ENCODE measurements at regions not wholly inside any gene's neighbourhood (a gene's known extent, or its start where the extent isn't known, plus 50 kb on each side); places are given as distances from the start of the nearest gene placed in this dataset.

DNA sequence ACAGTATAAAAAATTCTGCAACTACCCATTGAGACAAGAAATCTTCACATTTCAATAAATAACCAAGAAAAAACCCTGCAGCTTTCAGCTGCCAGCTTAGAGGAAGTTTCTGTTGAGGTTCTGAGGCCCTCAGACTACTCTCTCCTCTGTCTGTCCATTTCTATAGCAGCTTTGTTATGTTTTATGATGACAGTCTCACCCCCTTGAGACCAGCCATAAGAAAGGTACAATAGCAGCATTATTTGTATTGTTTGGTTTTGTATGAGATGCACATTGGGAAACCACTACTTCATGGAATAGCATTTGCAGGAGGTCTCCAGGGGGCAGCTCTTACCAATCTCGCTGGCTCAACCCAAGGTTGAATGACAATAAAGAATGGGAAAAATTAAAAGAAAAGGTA lies 334.6 kb upstream of the VRK2 start:
- DNase-seq (ENCODE audit: low spot score): no peak

DNA sequence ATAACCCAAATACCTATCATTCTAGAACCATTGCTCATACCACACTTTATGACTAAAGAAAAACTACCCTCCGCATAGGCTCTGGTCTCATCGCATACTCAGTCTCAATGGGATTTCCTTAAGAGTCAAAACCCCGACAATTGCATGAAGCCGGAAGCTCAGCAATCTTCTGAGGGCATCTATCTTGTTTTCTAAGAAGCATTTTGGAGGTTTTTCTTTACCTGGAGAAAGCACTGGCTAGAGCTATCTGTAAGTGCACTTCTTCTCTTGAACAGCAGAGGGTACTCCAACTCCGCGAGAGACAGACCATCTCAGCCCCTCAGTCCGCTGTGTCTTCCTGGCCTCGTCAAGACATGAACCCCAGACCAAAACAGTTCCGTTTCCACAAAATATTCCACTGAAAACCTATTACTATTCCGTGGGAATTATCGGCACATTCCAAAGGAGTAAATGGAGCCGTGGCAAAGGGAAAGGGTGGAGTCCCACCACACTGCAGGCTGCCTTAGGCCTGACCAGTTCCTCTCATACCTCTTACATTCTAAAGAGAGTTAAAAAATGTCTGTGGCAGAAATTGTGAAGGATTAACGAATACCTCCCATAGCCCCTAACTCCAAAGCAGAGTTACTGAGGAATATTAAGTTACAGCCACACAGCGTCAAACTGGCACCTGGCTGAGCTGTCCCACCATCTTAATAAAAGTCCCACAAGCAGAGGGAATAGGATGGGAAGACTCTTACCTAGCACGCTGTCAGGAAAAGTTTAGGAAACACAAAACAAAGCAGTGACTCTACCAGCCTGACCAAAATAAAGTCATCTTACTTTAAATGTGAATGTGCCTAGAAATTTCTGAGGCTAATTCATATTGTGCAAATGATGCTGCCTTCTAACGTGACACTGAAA lies 325.6 kb upstream of the VRK2 start:
- no peak for DNase-seq (ENCODE audit: low spot score)

DNA sequence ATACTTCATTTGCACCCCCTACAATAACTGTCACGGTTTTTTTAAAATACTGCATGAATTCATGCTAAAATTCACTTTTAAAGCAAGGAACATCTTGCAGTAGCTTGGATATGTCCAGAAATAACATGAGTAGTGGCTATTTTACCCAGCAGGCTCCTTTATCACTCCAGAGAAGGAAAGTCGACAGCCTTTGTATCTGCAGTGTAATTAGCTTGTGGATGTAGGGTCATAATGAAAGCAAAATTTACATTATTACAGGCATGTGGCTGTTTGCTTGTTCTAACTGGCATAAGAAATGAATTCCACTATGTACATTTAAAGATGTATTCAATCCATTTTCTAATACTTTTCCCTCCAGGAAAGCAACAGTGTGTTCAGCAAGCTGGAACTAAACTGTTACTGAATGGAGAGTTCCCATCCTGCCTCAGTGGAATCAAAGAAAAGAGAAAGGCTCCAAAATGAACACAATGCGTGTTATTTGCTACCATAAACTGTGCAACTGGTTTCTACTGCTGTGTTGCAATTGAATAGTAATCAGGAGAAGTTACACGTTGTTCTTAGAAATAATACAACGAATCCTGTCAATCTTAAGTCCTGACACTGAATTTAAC lies 321.2 kb upstream of the VRK2 start:
- DNase-seq (ENCODE audit: low spot score): no peak

DNA sequence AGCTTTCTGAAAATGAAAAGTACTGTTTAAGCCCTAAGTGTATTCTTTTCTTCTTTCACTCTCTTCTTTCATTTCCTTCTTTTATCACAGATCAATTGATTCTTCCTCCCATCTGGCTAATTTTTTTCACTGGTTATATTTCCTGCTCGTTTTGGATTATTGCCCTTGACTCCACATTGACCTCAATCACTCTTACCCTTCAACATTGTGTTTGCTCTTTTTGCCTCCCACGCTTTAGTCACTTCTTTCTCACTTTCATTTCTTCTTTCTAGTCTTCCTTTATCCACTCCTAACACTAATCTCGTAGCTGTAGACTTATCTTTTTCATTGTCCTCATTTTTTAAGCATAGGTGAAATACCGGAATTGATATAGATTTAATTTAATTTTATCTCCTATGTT lies 320.3 kb upstream of the VRK2 start:
- no peak for DNase-seq (ENCODE audit: low spot score)

DNA sequence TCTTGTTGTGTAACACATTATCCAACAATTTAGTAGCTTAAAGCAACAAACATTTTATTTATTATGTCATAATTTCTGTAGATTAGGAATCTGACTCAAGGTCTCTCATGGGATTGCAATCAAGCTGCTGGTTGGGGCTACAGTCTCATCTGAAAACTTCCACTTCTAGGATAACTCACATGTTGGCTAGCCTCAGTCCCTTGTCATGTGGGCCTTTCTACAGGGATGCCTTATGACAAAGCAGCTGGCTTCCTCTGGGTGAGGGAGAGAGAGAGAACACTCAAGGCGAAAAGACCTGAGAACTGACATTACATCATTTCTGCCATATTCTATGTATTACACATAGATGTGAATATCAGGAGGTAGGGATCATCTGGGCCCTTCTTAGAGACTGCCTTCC lies 317.9 kb upstream of the VRK2 start:
- no peak for DNase-seq (ENCODE audit: low spot score)

DNA sequence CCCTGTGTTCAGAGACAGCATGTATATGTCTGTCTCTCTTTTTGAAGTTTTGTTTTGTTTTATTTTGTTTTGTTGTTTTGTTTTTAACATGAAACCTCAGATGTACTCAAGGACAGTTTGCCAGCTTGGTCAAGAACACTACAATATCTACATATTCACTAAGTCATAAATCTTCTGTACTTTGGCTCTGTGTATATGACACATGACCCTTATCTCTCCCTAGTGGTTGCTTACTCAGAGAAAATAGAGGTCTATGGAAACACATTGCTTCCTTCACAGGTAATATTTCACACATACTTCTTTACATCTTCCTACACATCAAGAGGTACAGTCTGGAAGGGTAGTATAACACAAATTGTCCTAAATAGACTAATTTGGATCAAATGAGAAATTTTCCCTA lies 312.6 kb upstream of the VRK2 start:
- no peak for DNase-seq (ENCODE audit: low spot score)

DNA sequence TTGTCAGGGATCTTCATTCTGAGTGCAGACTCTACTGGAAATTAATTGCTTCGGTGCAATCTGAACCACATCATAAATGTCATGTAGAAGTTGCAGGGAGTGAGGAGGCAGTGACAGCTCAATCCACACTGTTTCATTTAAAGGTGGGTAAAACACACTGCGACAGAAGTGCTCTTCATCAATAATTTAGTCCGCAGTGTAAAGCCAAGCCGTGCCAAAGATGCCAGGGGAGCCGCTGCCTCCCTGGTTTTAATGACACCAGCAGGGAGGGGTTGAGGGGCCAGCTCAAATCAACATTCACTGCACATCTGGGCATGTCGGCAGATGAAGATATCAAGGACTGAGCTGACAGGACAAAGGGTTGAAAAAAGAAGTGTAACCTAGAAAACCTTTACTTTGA lies 305.7 kb upstream of the VRK2 start:
- DNase-seq (ENCODE audit: low spot score): no peak

DNA sequence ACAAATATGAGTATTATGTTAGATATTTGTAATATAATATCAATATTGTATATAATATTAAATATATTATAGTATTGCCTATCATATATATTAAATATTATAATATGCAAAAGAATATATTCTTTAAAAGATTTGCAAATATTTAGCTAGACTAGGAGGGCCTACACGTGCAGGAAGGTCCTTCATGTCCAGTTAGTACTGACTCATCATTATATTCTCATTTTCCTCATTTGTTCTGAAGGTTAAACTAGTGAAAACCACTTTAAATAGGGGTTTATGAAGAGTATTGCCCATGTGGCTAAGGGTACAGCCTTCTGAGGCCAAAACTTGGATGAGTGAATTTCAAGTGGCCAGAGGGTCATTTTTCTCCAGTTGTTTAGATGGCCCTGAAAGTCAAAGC lies 293.0 kb upstream of the VRK2 start:
- DNase-seq (ENCODE audit: low spot score): no peak

DNA sequence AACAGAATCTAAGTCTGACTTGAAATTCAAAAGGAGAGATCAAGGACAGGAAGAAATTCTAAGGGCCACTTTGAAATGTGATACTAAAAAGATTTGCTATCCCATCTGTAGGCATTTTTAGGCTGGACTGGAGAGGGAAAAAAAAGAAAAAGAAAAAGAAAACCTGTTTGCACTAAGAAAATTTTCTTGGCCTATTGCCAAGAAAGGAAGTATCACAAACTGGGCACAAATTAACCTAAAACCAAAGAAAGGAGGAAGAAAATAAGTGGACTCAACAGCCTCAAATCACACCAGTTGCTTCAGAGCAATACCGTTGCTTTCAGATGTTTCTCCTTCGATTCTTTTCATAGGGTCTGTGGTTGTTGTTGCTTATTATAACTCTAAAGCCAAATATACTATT lies 287.9 kb upstream of the VRK2 start:
- no peak for DNase-seq (ENCODE audit: low spot score)

DNA sequence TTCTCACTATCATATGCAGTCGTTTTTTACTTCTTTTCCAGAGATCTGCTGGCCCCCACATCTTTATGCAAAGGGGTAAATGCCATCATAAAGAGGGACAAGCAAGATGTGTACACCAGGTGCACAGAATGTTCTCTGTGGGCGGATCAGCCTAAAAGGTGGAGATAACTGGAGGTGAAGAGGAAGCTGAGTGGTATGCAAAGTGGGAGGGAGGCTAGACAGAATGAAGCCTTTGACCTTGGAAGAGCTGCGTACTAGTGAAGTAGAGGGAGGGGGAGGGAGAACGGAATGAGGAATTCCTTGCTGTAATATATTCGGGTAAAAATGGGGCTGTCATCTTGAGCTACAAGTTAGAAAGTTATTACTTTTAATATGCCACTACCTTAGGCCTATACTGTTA lies 287.5 kb upstream of the VRK2 start:
- no peak for DNase-seq (ENCODE audit: low spot score)

DNA sequence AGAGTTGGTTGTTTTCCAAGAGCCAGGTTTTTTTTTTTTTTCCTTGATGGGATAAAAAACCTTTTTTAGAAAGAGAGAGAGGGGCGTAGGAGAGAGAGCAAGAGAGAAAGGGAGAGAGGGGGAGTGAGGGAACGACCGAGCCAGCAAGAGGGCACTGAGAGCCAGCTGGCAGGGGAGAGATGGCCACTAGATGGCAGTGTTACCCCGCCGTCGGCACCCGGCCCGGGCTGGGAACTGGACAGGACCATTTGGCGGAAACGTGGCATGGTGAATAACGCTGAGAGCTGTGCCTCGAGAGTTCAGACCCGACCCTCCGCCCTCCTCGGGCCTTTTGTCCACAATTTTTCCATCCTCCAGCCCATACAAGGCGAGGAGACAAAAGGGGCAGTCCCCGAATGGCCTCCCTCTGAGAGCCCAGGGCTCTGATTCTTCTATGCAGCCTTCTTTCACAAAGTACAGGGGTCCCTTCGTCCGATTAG lies 286.7 kb upstream of the VRK2 start:
- DNase-seq (ENCODE audit: low spot score): peak; percentile 51

DNA sequence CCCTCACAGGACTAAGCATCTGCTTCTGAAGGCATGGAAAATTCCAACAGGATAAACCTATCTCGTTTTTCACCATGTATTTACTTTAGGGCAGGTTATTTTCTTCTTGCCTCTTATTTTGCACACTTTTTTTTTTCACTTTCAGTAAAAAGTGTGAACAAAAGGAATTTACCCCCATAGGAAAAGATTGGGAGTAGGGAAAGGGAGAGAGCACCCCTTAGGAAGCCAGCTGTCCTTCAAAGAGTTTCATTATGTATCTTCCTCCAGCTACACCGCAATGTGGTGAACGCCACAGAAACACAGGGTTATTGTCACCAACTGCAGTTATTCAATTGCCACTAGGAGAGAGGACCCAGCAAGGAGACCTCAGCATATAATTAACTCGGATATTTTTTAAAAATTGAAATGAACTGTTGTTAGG lies 286.2 kb upstream of the VRK2 start:
- DNase-seq (ENCODE audit: low spot score): no peak

DNA sequence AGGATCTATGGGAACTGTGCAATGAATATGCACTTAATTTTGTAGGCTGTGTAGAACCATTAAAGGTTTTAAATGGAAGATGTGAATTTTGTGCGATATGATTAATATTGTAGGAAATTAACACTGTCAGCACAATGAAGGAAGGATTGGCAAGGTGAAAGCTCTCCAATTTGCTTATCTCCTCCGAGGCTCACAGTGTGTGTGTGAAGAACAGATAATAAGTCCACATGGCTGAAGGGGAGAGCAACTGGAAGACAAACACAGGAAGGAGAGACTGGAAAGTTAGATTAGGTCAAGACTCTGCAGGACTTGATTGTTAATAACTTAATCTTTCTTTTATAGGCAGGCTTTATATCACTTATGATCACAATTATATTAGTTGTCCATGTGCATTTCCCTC lies 269.7 kb upstream of the VRK2 start:
- DNase-seq (ENCODE audit: low spot score): no peak

DNA sequence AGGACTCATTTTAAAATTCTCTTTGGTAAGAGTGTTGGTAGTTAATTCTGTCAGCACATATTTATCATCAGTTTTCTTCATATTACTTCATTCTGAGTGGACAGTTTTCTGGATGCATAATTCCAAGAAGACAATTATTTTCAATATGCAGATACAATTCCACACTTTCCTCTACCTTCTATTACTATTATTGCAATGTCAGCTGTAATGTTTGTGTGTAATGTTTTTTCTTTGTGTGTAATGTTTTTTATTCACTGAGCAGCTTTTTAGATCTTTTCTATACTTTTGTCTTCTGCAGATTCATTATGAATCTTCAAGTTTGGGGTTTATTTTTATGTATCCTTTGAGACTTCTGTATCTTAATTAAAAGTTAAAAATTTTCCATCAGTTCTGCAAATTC lies 264.0 kb upstream of the VRK2 start:
- DNase-seq (ENCODE audit: low spot score): no peak

DNA sequence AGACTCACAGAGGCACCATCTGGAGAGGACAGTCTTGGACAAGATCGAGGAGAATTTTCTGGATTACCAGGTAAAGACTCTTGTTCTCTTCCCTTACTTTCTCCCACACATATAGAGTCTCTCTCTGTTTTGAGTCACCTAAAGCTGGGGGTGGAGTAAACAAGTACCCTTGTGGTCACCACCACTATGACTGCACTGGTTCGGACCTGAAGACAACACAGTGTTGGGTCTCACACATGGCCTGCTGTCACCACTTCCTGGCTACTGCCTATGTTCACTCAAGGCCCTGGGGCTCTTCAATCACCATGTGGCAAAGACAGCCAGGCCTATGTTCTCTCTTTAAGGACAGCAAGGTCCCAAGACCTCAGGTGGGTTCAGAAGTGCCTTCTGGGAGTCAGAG lies 253.3 kb upstream of the VRK2 start:
- no peak for DNase-seq (ENCODE audit: low spot score)

DNA sequence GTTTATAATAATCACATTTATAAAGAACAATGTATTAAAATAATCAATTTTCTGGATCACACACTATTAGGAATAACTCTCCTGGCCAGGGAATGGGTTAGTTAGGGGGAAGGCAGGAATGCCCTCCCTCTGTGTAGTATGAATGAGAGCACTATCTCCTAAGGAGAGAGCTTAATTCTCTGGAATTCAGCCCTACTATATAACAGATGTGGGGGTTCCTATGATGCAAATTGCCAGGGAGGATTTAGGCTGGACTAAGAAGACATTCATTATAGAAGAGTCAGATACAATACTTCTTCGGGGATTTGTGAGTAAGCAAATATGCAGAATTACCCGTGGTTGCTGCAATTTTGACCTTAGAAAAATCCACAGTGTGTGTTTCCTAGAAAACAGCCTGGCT lies 250.1 kb upstream of the VRK2 start:
- DNase-seq (ENCODE audit: low spot score): no peak

DNA sequence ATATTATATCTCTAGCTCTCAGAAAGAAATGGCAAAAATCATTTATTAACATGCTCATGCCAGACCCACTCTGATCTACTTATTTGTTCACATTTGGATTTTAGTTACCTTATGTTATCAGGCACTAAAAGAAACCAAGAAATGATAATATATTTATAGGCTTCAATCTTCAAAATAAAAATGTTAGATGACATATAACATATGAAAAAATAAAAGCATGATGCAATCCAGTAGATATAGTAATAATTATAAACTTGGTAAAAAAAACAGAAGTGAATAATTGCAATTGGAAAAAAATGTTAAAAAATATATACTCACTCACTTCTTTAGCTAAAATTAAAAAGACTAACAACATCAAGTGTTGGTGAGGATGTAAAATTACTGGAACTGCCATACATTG lies 248.3 kb upstream of the VRK2 start:
- DNase-seq (ENCODE audit: low spot score): no peak

DNA sequence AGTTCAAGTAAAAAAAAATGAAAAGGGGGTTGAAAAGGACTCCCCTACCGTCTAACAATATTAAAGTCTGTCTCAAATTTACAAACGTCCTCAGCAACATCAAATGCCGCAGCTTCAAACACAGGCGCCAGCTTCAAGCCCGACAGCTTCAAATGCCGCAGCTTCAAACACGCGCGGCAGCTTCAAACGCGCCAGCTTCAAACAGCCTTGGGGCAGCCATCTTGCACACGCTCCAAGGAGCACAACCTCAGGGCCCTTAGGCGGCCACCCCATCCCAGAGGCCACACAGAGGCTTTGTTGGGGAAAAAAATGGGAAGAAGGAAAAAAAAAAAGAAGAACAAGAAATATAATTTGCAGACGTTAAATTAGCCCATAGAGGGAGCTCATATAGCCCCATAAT lies 244.4 kb upstream of the VRK2 start:
- no peak for DNase-seq (ENCODE audit: low spot score)

DNA sequence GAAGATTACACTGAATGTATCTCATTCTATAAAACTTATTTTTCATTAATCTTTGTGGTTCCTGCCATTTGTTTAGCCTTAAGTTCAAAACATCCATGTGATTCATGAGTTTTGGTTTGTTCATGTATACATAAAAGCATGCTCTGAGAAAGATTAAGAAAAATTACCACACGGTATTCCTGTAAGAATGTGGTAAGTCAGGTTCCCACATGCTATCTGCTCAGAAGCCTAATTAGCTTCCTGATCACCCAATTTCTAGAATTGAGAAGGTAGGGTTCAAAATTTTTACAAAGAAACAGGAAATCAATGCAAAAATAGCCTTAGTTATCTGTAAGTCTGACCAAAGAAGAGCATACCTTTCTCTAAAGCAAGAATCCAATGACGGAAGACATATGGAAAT lies 241.6 kb upstream of the VRK2 start:
- no peak for DNase-seq (ENCODE audit: low spot score)

DNA sequence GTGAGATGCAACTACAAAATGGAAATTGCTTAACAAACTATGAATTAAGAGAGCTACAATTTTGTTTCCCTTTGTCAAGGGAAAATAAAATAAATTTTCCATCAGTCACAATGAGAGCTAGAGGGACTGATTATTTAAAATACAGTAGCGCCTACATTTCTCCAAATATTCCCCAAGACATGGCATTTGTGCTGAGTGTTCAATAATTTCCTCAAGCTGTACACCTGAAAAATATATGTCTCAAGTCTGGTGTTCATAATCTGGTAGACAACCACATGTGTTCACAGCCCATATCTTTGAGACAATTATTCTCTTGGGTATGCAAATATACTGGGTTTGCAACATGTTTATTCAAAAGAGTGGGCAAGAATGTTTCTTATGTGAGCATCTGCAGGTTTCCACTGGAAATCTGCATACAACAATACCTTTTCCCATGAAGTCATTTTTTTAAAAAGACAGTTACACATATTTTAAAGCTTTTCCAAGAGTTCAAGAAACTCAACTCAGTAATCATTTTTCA lies 240.1 kb upstream of the VRK2 start:
- no peak for DNase-seq (ENCODE audit: low spot score)

DNA sequence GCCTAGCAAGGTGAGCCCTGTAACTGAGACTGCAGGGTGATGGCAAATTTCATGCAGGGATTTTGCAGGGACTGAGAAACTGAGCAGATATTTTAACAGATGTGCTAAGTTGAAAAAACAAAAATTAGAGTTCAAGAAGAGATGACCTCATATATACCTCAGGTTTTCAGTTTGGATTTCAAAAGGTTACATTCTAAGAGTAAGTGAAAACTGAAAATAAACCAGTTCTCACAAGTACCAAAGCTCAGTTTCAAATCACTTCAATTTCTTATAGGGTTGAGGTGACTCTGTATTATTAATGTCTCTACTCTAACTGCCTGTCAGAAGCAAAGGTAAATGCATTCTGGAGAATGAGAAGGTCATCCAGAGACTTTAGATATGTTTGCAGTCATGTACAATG lies 237.4 kb upstream of the VRK2 start:
- no peak for DNase-seq (ENCODE audit: low spot score)

DNA sequence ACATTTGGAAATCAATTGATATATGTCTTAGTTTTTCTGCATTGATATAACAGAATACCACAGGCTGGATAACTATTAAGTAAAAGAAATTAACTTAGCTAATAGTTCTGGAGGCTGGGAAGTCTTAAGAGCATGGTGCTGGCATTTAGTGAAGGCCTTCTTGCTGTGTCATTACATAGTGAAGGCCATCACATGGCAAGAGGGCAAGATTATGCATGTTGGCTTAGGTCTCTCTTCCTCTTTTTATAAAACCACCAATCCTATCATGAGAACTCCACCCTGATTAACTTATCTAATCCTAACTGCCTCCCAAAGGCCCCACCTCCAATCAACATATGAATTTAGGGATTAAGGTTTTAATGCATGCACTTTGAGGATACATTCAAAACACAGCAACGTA lies 225.5 kb upstream of the VRK2 start:
- DNase-seq (ENCODE audit: low spot score): no peak

DNA sequence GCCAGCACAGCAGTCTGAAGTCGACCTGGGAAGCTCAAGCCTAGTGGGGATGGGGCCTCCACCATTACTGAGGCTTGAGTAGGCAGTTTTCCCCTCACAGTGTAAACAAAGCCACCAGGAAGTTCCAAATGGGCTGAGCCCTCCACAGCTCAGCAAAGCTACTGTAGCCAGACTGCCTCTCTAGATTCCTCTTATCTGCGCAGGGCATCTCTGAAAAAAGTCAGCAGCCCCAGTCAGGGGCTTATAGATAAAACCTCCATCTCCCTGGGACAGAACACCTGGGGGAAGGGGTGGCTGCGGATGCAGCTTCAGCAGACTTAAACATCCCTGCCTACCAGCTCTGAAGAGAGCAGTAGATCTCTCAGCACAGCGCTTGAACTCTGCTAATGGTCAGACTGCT lies 218.4 kb upstream of the VRK2 start:
- no peak for DNase-seq (ENCODE audit: low spot score)

DNA sequence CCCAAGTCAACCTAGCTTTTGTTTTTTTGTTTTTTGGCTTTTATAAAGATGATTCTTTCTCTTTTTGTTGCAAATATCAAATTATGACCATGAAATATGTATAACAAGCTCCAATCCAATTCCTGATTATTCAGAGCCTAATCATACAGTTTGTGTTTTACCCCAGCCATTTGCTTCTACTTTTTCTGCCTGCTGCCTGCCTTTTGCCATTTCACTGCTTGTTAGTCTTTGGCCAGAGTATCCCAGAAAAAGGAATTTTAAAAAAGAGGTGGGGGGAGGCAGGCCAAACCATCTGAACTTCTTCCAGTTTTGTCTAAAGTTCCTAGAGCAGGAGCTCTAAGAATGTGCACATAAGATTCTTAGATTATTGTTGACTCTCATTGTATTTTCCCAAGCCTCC lies 211.9 kb upstream of the VRK2 start:
- no peak for DNase-seq (ENCODE audit: low spot score)

Data from hematopoietic multipotent progenitor cell treated with erythropoietin and hydrocortisone succinate and interleukin-3 and kit ligand, for 17 days (in vitro differentiated cells).